Endothelial cell of umbilical vein (primary cell): ENCODE measurements at regions not wholly inside any gene's neighbourhood (a gene's known extent, or its start where the extent isn't known, plus 50 kb on each side); places are given as distances from the start of the nearest gene placed in this dataset.

Source experiments
- BruUV-seq: library from RNA; stranded (reverse); fragments of 400-500 nt; replicated peaks from 2 replicates; lab custom pipeline; 2021; lab: Mats Ljungman, UMichigan
- CTCF ChIA-PET: fragments of 300-600, 350-600 bp; sonication (Branson Sonifier 250); formaldehyde crosslinking; loops from one replicate; lab custom pipeline; 2021; ENCODE audit warnings: antibody characterized with exemption, inconsistent platforms; lab: Charles Lee
- POLR2A ChIA-PET: fragments of 300-600, 350-600 bp; sonication (Branson Sonifier 250); formaldehyde crosslinking; loops from one replicate; lab custom pipeline; 2021; ENCODE audit warnings: antibody characterized with exemption, inconsistent platforms; lab: Charles Lee
- DNase-seq: peaks from one replicate; pipeline ENCODE4 v3.0.0-alpha.2; 2011; ENCODE audit warnings: low read depth, low spot score
- FAIRE-seq: peaks from 2 replicates; lab custom pipeline; 2011; peaks lifted over from hg19 to GRCh38; lab: Jason Lieb, UNC
- H2AFZ ChIP-seq: 2 replicates; pipeline ENCODE4 v1.6.0; 2012; ENCODE audit warnings: low read depth, low read length, control low read depth, inconsistent platforms
- H3K27ac ChIP-seq: 2 replicates; pipeline ENCODE4 v1.5.1; 2011; ENCODE audit warnings: low read depth, mild to moderate bottlenecking, control low read depth, low read length, moderate library complexity; ENCODE audit not compliant: insufficient read depth
- H3K27me3 ChIP-seq, 2 experiments: 2 replicates each; pipeline versions ENCODE4 v1.6.0 to v1.6.1; 2011; ENCODE audit warnings: low read length in 2 of 2, mixed read lengths in 1 of 2; ENCODE audit not compliant: control insufficient read depth in 2 of 2, insufficient read depth in 2 of 2
- H3K36me3 ChIP-seq, 2 experiments: 2 replicates in 1 of 2; 3 replicates in 1 of 2; pipeline ENCODE4 v1.5.1; 2011; ENCODE audit warnings: low read length in 2 of 2, mild to moderate bottlenecking in 1 of 2, moderate library complexity in 1 of 2; ENCODE audit not compliant: control insufficient read depth in 2 of 2, insufficient read depth in 2 of 2; ENCODE audit errors: extremely low read depth in 1 of 2
- H3K4me1 ChIP-seq: 3 replicates; pipeline ENCODE4 v1.5.1; 2011; ENCODE audit warnings: mild to moderate bottlenecking, low read length; ENCODE audit not compliant: control insufficient read depth, insufficient read depth; ENCODE audit errors: extremely low read depth
- H3K4me2 ChIP-seq: 2 replicates; pipeline ENCODE4 v1.6.1; 2011; ENCODE audit warnings: low read length, control low read depth, mixed read lengths; ENCODE audit not compliant: insufficient read depth
- H3K4me3 ChIP-seq, 3 experiments: fragments of 200-600 bp in 1 of 3; sonication (generic), shearing (Covaris generic) in 1 of 3; replicated peaks in 1 of 3; 2 replicates each; pipeline ENCODE4 v1.5.1; 2011 to 2016; ENCODE audit warnings: control low read depth in 3 of 3, low read length in 3 of 3, mild to moderate bottlenecking in 2 of 3, inconsistent platforms in 1 of 3, low read depth in 1 of 3, moderate library complexity in 1 of 3; ENCODE audit not compliant: insufficient read depth in 1 of 3
- H3K79me2 ChIP-seq: 2 replicates; pipeline ENCODE4 v1.6.0; 2012; ENCODE audit warnings: low read length, inconsistent platforms; ENCODE audit not compliant: control insufficient read depth, insufficient read depth
- H3K9ac ChIP-seq: replicated peaks from 2 replicates; pipeline ENCODE3; 2011; ENCODE audit warnings: low read length, control low read depth; ENCODE audit not compliant: insufficient read depth; ENCODE audit errors: extremely low read depth
- H3K9me1 ChIP-seq: replicated peaks from 3 replicates; pipeline ENCODE4 v1.6.0; 2011; ENCODE audit warnings: mild to moderate bottlenecking, low read length; ENCODE audit not compliant: control insufficient read depth, insufficient read depth; ENCODE audit errors: extremely low read depth
- H3K9me3 ChIP-seq: replicated peaks from 2 replicates; pipeline ENCODE4 v1.5.1; 2012; ENCODE audit warnings: low read length, inconsistent platforms; ENCODE audit not compliant: control insufficient read depth, insufficient read depth
- H4K20me1 ChIP-seq: replicated peaks from 2 replicates; pipeline ENCODE3; 2011; ENCODE audit warnings: mild to moderate bottlenecking, low read length; ENCODE audit not compliant: control insufficient read depth, insufficient read depth; ENCODE audit errors: extremely low read depth
- FOS ChIP-seq: IDR thresholded peaks from 2 replicates; pipeline ENCODE4 v1.6.1; 2011; ENCODE audit warnings: mild to moderate bottlenecking, low read length, moderate library complexity, borderline replicate concordance; ENCODE audit not compliant: insufficient read depth
- GATA2 ChIP-seq: IDR thresholded peaks from 2 replicates; pipeline ENCODE4 v1.7.0; 2011; ENCODE audit warnings: low read depth, mild to moderate bottlenecking, moderate library complexity, mixed read lengths, low read length; ENCODE audit not compliant: insufficient read length, insufficient read depth
- JUN ChIP-seq: IDR thresholded peaks from 2 replicates; pipeline ENCODE4 v1.6.1; 2011; ENCODE audit warnings: borderline replicate concordance, low read depth; ENCODE audit not compliant: insufficient read length, insufficient read depth
- MYC ChIP-seq: IDR thresholded peaks from one replicate; pipeline ENCODE4 v1.6.1; 2011; ENCODE audit warnings: mild to moderate bottlenecking, low read depth, low read length
- POLR2A ChIP-seq: IDR thresholded peaks from 2 replicates; pipeline ENCODE4 v1.6.1; 2012; ENCODE audit warnings: low read depth, mild to moderate bottlenecking, control low read depth, low read length
- POLR2AphosphoS5 ChIP-seq: IDR thresholded peaks from 2 replicates; pipeline ENCODE4 v1.6.1; 2012; ENCODE audit warnings: low read depth, mild to moderate bottlenecking, control low read depth, low read length, moderate library complexity; ENCODE audit not compliant: insufficient read depth
- dilution Hi-C: fragments of 300-500 bp; cut with MboI; formaldehyde crosslinking; loops from one replicate; pipeline ENCODE4 v1.15.0; 2019; ENCODE audit warnings: low sequenced_read_pairs; ENCODE audit not compliant: extremely low pct_ligation_motif_present
- intact Hi-C: fragments of 100-400 bp; cut with micrococcal nuclease; formaldehyde crosslinking; loops from one replicate; pipeline ENCODE4 v1.10.0; 2022
- TF ChIP-seq, protein P1 (sequence below), 2 donors: IDR thresholded peaks; 1 replicate in 1 of 2; 2 replicates in 1 of 2; pipeline ENCODE4 v1.5.1; 2011; ENCODE audit warnings: low read length in 2 of 2, mild to moderate bottlenecking in 2 of 2, moderate library complexity in 2 of 2, control low read depth in 1 of 2, inconsistent platforms in 1 of 2, low read depth in 1 of 2; ENCODE audit not compliant: insufficient read depth in 1 of 2; ENCODE audit errors: extremely low read depth in 1 of 2
- TF ChIP-seq, protein P2 (sequence below): IDR thresholded peaks from 2 replicates; pipeline ENCODE4 v1.6.1; 2011; ENCODE audit not compliant: insufficient read depth, insufficient read length

DNA sequence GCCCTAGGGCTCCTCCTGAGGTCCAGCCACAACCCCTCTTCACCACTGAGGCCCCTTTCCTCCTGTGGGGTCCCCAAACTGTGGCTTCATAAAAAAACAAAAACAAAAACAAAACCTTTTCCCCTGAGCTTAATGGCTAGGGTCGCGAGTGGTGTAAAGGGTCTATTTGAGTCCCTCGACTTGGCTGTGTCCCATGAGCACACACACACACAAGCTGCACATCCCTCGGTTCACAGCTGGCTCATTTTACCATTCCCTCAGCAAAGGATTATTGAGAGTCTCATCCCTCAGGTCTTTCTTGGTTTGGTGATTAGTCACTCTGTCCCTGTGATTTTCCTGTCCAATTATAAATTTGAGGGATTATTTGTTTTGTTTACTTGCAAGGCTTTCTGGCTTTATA lies 206.1 kb upstream of the SASH1 start:
- TF ChIP-seq POLR2A (no peak), MYC (no peak), GATA2 (no peak), JUN (no peak), FOS (no peak), POLR2AphosphoS5 (no peak)
- TF ChIP-seq, protein P1, sequence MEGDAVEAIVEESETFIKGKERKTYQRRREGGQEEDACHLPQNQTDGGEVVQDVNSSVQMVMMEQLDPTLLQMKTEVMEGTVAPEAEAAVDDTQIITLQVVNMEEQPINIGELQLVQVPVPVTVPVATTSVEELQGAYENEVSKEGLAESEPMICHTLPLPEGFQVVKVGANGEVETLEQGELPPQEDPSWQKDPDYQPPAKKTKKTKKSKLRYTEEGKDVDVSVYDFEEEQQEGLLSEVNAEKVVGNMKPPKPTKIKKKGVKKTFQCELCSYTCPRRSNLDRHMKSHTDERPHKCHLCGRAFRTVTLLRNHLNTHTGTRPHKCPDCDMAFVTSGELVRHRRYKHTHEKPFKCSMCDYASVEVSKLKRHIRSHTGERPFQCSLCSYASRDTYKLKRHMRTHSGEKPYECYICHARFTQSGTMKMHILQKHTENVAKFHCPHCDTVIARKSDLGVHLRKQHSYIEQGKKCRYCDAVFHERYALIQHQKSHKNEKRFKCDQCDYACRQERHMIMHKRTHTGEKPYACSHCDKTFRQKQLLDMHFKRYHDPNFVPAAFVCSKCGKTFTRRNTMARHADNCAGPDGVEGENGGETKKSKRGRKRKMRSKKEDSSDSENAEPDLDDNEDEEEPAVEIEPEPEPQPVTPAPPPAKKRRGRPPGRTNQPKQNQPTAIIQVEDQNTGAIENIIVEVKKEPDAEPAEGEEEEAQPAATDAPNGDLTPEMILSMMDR (IDR thresholded peaks at IDR 0.05; ENCODE audit: extremely low read depth in 1 of 2, insufficient read depth in 1 of 2, low read depth in 1 of 2, low read length in 2 of 2) = no peak
- TF ChIP-seq, protein P2, sequence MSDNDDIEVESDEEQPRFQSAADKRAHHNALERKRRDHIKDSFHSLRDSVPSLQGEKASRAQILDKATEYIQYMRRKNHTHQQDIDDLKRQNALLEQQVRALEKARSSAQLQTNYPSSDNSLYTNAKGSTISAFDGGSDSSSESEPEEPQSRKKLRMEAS = no peak
- Histone ChIP-seq H3K79me2 (no peaks in the 10 kb centered on the region), H3K36me3 (no peaks in the 10 kb centered on the region), H3K4me3 (no peak overlapping the region), H3K4me1 (peaks cover 35% of the 10 kb centered on the region), H3K27ac (no peak overlapping the region), H2AFZ (no peak overlapping the region), H3K9ac (no peak overlapping the region), H3K27me3 (no peaks in the 10 kb centered on the region), H3K9me1 (no peaks in the 10 kb centered on the region), H3K4me2 (no peak overlapping the region), H4K20me1 (no peaks in the 10 kb centered on the region), H3K9me3 (peaks cover 4% of the 10 kb centered on the region)
- no peak for DNase-seq
- no TSS peak for BruUV-seq
- FAIRE-seq = no peak
- ChIA-PET POLR2A (no interaction called here), CTCF (interaction anchor here (0.6 to 2.1 kb wide), 4 partner anchors 11 to 37 kb away, joined by 3 to 6 read pairs (median 3); no protein-coding TSS in a partner anchor)
- dilution Hi-C loops = no loop called here
- intact Hi-C loops = no loop called here
